ENCODE measurements at regions not wholly inside any gene's neighbourhood (a gene's known extent, or its start where the extent isn't known, plus 50 kb on each side); places are given as distances from the start of the nearest gene placed in this dataset.

- Histone ChIP-seq H3K36me3 (no peaks in the 10 kb centered on the region), H3K9me3 (no peaks in the 10 kb centered on the region), H3K27me3 (no peaks in the 10 kb centered on the region), H3K4me3 (no peak overlapping the region), H3K27ac (no peak overlapping the region), H3K4me1 (peaks cover 0 to 14% (median 0%) of the 10 kb centered on the region in 3 donors)
- TF ChIP-seq POLR2A (IDR thresholded peaks at IDR 0.05) (no peak), POLR2AphosphoS5 (IDR thresholded peaks at IDR 0.05) (no peak), CTCF (IDR thresholded peaks at IDR 0.05) (no peak), EP300 (IDR thresholded peaks at IDR 0.05) (no peak)
- 25 to 49% methylated on average over 2 of the region's 2 CpGs for WGBS, 2 donors (ENCODE audit: low coverage in 1 of 2)
- ATAC-seq: no peak
Measured at GRCh38 chr9:107224252-107224651, 58.8 kb upstream of the RAD23B start.

GRCh38 chr9:107226421-107226820, 56.7 kb upstream of the RAD23B start:
- no peaks in the 10 kb centered on the region for H3K27me3 ChIP-seq
- no peak for ATAC-seq
- H3K27ac ChIP-seq: no peak overlapping the region
- H3K36me3 ChIP-seq: no peaks in the 10 kb centered on the region
- no peak overlapping the region for H3K4me3 ChIP-seq
- H3K9me3 ChIP-seq: no peaks in the 10 kb centered on the region
- TF ChIP-seq EP300 (IDR thresholded peaks at IDR 0.05) (no peak), POLR2AphosphoS5 (IDR thresholded peaks at IDR 0.05) (no peak), POLR2A (IDR thresholded peaks at IDR 0.05) (no peak), CTCF (IDR thresholded peaks at IDR 0.05) (no peak)
- peaks cover 0 to 13% (median 0%) of the 10 kb centered on the region in 3 donors for H3K4me1 ChIP-seq
- WGBS, 2 donors (ENCODE audit: low coverage in 1 of 2): 79% methylated on average over 2 of the region's 2 CpGs

GRCh38 chr9:107227774-107228173, 55.3 kb upstream of the RAD23B start:
- Histone ChIP-seq H3K36me3 (no peaks in the 10 kb centered on the region), H3K4me1 (peaks cover 0 to 4% (median 0%) of the 10 kb centered on the region in 3 donors), H3K27ac (no peak overlapping the region), H3K9me3 (no peaks in the 10 kb centered on the region), H3K4me3 (no peak overlapping the region), H3K27me3 (no peaks in the 10 kb centered on the region)
- ATAC-seq: no peak
- WGBS, 2 donors (ENCODE audit: low coverage in 1 of 2): 59 to 86% methylated on average over 1 to 3 of the region's 3 CpGs
- TF ChIP-seq POLR2AphosphoS5 (IDR thresholded peaks at IDR 0.05): no peak
- TF ChIP-seq POLR2A (IDR thresholded peaks at IDR 0.05): no peak
- TF ChIP-seq EP300 (IDR thresholded peaks at IDR 0.05): no peak
- no peak for TF ChIP-seq CTCF (IDR thresholded peaks at IDR 0.05)

- H3K36me3 ChIP-seq: no peaks in the 10 kb centered on the region
- H3K4me1 ChIP-seq: peaks cover 0 to 4% (median 0%) of the 10 kb centered on the region in 3 donors
- no peak overlapping the region for H3K4me3 ChIP-seq
- ATAC-seq: no peak
- WGBS, 2 donors (ENCODE audit: low coverage in 1 of 2): 55 to 69% methylated on average over 3 to 4 of the region's 6 CpGs
- no peaks in the 10 kb centered on the region for H3K27me3 ChIP-seq
- no peaks in the 10 kb centered on the region for H3K9me3 ChIP-seq
- H3K27ac ChIP-seq: no peak overlapping the region
- no peak for TF ChIP-seq POLR2AphosphoS5 (IDR thresholded peaks at IDR 0.05)
- no peak for TF ChIP-seq POLR2A (IDR thresholded peaks at IDR 0.05)
- TF ChIP-seq EP300 (IDR thresholded peaks at IDR 0.05): no peak
- no peak for TF ChIP-seq CTCF (IDR thresholded peaks at IDR 0.05)
Measured at GRCh38 chr9:107228496-107229039, 54.5 kb upstream of the RAD23B start.

GRCh38 chr9:107229241-107229741, 53.8 kb upstream of the RAD23B start:
- no peak overlapping the region for H3K27ac ChIP-seq
- H3K4me3 ChIP-seq: no peak overlapping the region
- no peak for ATAC-seq
- peaks cover 0 to 4% (median 0%) of the 10 kb centered on the region in 3 donors for H3K4me1 ChIP-seq
- 58 to 60% methylated on average over 2 to 4 of the region's 4 CpGs for WGBS, 2 donors (ENCODE audit: low coverage in 1 of 2)
- no peaks in the 10 kb centered on the region for H3K36me3 ChIP-seq
- no peaks in the 10 kb centered on the region for H3K27me3 ChIP-seq
- TF ChIP-seq CTCF (IDR thresholded peaks at IDR 0.05) (no peak), POLR2AphosphoS5 (IDR thresholded peaks at IDR 0.05) (no peak), POLR2A (IDR thresholded peaks at IDR 0.05) (no peak), EP300 (IDR thresholded peaks at IDR 0.05) (no peak)
- no peaks in the 10 kb centered on the region for H3K9me3 ChIP-seq
